Panc1 (cell line): ENCODE measurements at regions not wholly inside any gene's neighbourhood (a gene's known extent, or its start where the extent isn't known, plus 50 kb on each side); places are given as distances from the start of the nearest gene placed in this dataset.

Experiments
- ATAC-seq: fragments of 200-7000 bp; cut with Tn5 transposase; 2 replicates; pipeline ENCODE4 v1.9.1; 2020; ENCODE audit warnings: mild to moderate bottlenecking, moderate library complexity
- BruUV-seq: library from RNA; stranded (reverse); fragments of 400-500 nt; replicated peaks from 2 replicates; lab custom pipeline; 2021; lab: Mats Ljungman, UMichigan
- CTCF ChIA-PET: fragments of 300-600 bp; sonication (Branson Sonifier 250); formaldehyde crosslinking; loops from one replicate; lab custom pipeline; 2022; ENCODE audit warnings: antibody characterized with exemption; lab: Charles Lee
- POLR2A ChIA-PET: fragments of 300-600 bp; sonication (Branson Sonifier 250); formaldehyde crosslinking; loops from one replicate; lab custom pipeline; 2022; ENCODE audit warnings: antibody characterized with exemption; lab: Charles Lee
- DNase-seq: peaks from one replicate; pipeline ENCODE4 v3.0.0-alpha.2; 2010; ENCODE audit warnings: low read depth, low spot score
- H3K27ac ChIP-seq: 2 replicates; pipeline ENCODE4 v1.5.1; 2011; ENCODE audit warnings: mild to moderate bottlenecking, low read length, inconsistent platforms
- H3K27me3 ChIP-seq: fragments of 200-500 bp; sonication (Bioruptor generic); 2 replicates; pipeline ENCODE4 v1.6.0; 2014; ENCODE audit warnings: low read length, inconsistent platforms; ENCODE audit not compliant: control insufficient read depth, insufficient read depth
- H3K36me3 ChIP-seq: fragments of 200-500 bp; sonication (Bioruptor generic); 2 replicates; pipeline ENCODE4 v1.5.1; 2014; ENCODE audit warnings: inconsistent platforms, mild to moderate bottlenecking, low read length, moderate library complexity; ENCODE audit not compliant: control insufficient read depth, insufficient read depth
- H3K4me1 ChIP-seq: 2 replicates; pipeline ENCODE4 v1.5.1; 2011; ENCODE audit warnings: inconsistent platforms, mild to moderate bottlenecking, low read length, moderate library complexity; ENCODE audit not compliant: control insufficient read depth, insufficient read depth
- H3K4me3 ChIP-seq, 2 experiments: 2 replicates each; pipeline ENCODE4 v1.5.1; 2011 to 2012; ENCODE audit warnings: low read depth in 2 of 2, low read length in 2 of 2, mild to moderate bottlenecking in 2 of 2, inconsistent platforms in 1 of 2, moderate library complexity in 1 of 2
- H3K9me3 ChIP-seq: fragments of 200-500 bp; sonication (Bioruptor generic); 2 replicates; pipeline ENCODE4 v1.5.1; 2014; ENCODE audit warnings: low read depth, mild to moderate bottlenecking, inconsistent platforms, low read length, moderate library complexity; ENCODE audit not compliant: control insufficient read depth, insufficient read depth
- POLR2AphosphoS5 ChIP-seq: IDR thresholded peaks from 2 replicates; pipeline ENCODE4 v1.6.1; 2012; ENCODE audit warnings: mild to moderate bottlenecking, low read depth, low read length, moderate library complexity
- SIN3A ChIP-seq: IDR thresholded peaks from 2 replicates; pipeline ENCODE4 v1.6.1; 2012; ENCODE audit warnings: low read depth, mild to moderate bottlenecking, low read length, moderate library complexity, borderline replicate concordance; ENCODE audit not compliant: insufficient read depth
- TCF7L2 ChIP-seq: IDR thresholded peaks from 2 replicates; pipeline ENCODE4 v1.6.1; 2011; ENCODE audit warnings: mild to moderate bottlenecking, low read depth, low read length, inconsistent platforms
- in situ Hi-C: cut with HindIII; loops from 2 replicates; pipeline ENCODE4 v1.10.0; 2016; ENCODE audit warnings: low sequenced_read_pairs, low pct_unique_long_range_greater_than_20kb
- intact Hi-C: fragments of 100-400 bp; cut with micrococcal nuclease; formaldehyde crosslinking; loops from one replicate; pipeline ENCODE4 v1.10.0; 2022; ENCODE audit not compliant: unreplicated experiment
- TF ChIP-seq, protein P1 (sequence below): fragments of 450-650 bp; IDR thresholded peaks from 2 replicates; pipeline ENCODE4 v1.5.1; 2017; ENCODE audit warnings: mild to moderate bottlenecking
- TF ChIP-seq, protein P2 (sequence below), 2 experiments: IDR thresholded peaks; 2 replicates each; pipeline ENCODE4 v1.6.1; 2011 to 2012; ENCODE audit warnings: low read depth in 2 of 2, control low read depth in 1 of 2, low read length in 1 of 2, mild to moderate bottlenecking in 1 of 2, moderate library complexity in 1 of 2; ENCODE audit not compliant: insufficient read depth in 1 of 2

DNA sequence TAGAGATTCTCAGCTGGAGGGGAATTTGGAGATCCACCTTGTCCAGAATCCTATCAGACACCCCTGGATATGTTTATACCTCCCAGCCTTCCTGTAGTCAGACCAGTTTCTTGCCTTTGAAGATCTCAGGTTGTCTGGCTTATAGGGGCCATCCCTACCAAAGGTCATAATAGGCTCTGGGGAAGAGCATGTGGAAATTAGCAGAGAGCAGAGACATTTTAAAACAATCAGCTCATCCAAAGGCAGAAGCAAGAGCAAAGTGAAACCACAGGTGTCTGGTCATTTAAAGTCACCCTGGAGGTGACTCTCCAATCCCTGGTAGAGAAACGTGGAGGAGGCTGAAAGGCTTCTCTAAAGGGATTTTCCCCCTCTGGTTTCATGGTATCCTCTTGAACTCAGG, 299.3 kb upstream of the EEF2KMT start:
- no peak for DNase-seq
- H3K4me3 ChIP-seq = no peak overlapping the region
- no peaks in the 10 kb centered on the region for H3K4me1 ChIP-seq
- peaks cover 12% of the 10 kb centered on the region; the same call in 1 of the 2 replicates for H3K27me3 ChIP-seq
- H3K36me3 ChIP-seq = no peaks in the 10 kb centered on the region
- ChIA-PET CTCF (no interaction called here), POLR2A (no interaction called here)
- no peak overlapping the region for H3K27ac ChIP-seq
- BruUV-seq = no TSS peak
- intact Hi-C loops (no loop called here), in situ Hi-C loops (no loop called here)
- H3K9me3 ChIP-seq = no peaks in the 10 kb centered on the region
- TF ChIP-seq SIN3A = no peak
- no peak for TF ChIP-seq TCF7L2
- TF ChIP-seq POLR2AphosphoS5 = no peak
- TF ChIP-seq, protein P1, sequence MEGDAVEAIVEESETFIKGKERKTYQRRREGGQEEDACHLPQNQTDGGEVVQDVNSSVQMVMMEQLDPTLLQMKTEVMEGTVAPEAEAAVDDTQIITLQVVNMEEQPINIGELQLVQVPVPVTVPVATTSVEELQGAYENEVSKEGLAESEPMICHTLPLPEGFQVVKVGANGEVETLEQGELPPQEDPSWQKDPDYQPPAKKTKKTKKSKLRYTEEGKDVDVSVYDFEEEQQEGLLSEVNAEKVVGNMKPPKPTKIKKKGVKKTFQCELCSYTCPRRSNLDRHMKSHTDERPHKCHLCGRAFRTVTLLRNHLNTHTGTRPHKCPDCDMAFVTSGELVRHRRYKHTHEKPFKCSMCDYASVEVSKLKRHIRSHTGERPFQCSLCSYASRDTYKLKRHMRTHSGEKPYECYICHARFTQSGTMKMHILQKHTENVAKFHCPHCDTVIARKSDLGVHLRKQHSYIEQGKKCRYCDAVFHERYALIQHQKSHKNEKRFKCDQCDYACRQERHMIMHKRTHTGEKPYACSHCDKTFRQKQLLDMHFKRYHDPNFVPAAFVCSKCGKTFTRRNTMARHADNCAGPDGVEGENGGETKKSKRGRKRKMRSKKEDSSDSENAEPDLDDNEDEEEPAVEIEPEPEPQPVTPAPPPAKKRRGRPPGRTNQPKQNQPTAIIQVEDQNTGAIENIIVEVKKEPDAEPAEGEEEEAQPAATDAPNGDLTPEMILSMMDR = no peak
- TF ChIP-seq, protein P2, sequence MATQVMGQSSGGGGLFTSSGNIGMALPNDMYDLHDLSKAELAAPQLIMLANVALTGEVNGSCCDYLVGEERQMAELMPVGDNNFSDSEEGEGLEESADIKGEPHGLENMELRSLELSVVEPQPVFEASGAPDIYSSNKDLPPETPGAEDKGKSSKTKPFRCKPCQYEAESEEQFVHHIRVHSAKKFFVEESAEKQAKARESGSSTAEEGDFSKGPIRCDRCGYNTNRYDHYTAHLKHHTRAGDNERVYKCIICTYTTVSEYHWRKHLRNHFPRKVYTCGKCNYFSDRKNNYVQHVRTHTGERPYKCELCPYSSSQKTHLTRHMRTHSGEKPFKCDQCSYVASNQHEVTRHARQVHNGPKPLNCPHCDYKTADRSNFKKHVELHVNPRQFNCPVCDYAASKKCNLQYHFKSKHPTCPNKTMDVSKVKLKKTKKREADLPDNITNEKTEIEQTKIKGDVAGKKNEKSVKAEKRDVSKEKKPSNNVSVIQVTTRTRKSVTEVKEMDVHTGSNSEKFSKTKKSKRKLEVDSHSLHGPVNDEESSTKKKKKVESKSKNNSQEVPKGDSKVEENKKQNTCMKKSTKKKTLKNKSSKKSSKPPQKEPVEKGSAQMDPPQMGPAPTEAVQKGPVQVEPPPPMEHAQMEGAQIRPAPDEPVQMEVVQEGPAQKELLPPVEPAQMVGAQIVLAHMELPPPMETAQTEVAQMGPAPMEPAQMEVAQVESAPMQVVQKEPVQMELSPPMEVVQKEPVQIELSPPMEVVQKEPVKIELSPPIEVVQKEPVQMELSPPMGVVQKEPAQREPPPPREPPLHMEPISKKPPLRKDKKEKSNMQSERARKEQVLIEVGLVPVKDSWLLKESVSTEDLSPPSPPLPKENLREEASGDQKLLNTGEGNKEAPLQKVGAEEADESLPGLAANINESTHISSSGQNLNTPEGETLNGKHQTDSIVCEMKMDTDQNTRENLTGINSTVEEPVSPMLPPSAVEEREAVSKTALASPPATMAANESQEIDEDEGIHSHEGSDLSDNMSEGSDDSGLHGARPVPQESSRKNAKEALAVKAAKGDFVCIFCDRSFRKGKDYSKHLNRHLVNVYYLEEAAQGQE (IDR thresholded peaks at IDR 0.05; ENCODE audit: insufficient read depth in 1 of 2, low read depth in 2 of 2, low read length in 1 of 2) = no peak
- ATAC-seq = no peak

DNA sequence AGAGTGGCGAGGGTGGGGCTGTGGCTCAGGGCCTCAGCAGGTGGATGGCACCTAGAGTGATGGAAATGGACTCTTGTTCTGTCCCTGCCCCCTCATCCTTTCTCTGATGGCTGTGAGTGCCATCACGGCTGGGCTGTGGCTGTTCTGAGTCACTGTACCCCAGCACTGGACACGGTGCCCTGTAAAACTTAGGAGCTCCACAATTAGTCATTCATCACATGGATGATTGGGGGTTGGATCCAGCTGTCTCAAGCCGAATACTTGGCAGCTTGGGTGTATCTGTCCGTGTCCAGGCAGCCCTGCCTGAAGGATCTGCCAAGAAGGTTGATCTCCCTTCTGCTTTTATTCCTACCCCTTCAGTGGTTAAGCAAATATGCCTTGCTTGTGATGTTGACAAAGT, 295.5 kb upstream of the EEF2KMT start:
- no peak for DNase-seq
- no peak for ATAC-seq
- Histone ChIP-seq H3K9me3 (no peaks in the 10 kb centered on the region), H3K36me3 (no peaks in the 10 kb centered on the region), H3K4me1 (no peaks in the 10 kb centered on the region), H3K4me3 (no peak overlapping the region), H3K27me3 (peaks cover 6% of the 10 kb centered on the region; the same call in 1 of the 2 replicates), H3K27ac (no peak overlapping the region)
- CTCF ChIA-PET = no interaction called here
- in situ Hi-C loops = no loop called here
- intact Hi-C loops = no loop called here
- TF ChIP-seq, protein P2 (IDR thresholded peaks at IDR 0.05; ENCODE audit: insufficient read depth in 1 of 2, low read depth in 2 of 2, low read length in 1 of 2) = no peak
- TF ChIP-seq, protein P1 = no peak
- TF ChIP-seq POLR2AphosphoS5 (no peak), SIN3A (no peak), TCF7L2 (no peak)
- POLR2A ChIA-PET = no interaction called here
- no TSS peak for BruUV-seq
